ENCODE measurements at regions not wholly inside any gene's neighbourhood (a gene's known extent, or its start where the extent isn't known, plus 50 kb on each side); places are given as distances from the start of the nearest gene placed in this dataset.

GRCh38 chr7:25326501-25327156 lies 98.3 kb upstream of the NPVF start:
- no peaks in the 10 kb centered on the region for H3K27me3 ChIP-seq
- H3K4me3 ChIP-seq = no peak overlapping the region
- WGBS, 2 donors = 67 to 75% methylated on average over 19 of the region's 19 CpGs
- TF ChIP-seq CTCF (IDR thresholded peaks at IDR 0.05) (no peak), POLR2A (IDR thresholded peaks at IDR 0.05) (no peak)
- no peaks in the 10 kb centered on the region for H3K9me3 ChIP-seq
- no peak for DNase-seq
- H3K4me1 ChIP-seq = no peaks in the 10 kb centered on the region
- H3K36me3 ChIP-seq (ENCODE audit: low read depth, missing control alignments) = no peaks in the 10 kb centered on the region
- no peak overlapping the region for H3K27ac ChIP-seq
- intact Hi-C loops (cut with DNase I; ENCODE audit: low total_unique reads) = no loop called here

- H3K36me3 ChIP-seq (ENCODE audit: low read depth, missing control alignments) = no peaks in the 10 kb centered on the region
Measured at GRCh38 chr7:25329815-25330214, 101.5 kb upstream of the NPVF start.

GRCh38 chr7:25333296-25333928 lies 105.1 kb upstream of the NPVF start:
- H3K4me1 ChIP-seq = no peaks in the 10 kb centered on the region
- H3K4me3 ChIP-seq = no peak overlapping the region
- H3K27ac ChIP-seq = no peak overlapping the region
- H3K36me3 ChIP-seq (ENCODE audit: low read depth, missing control alignments) = no peaks in the 10 kb centered on the region
- no peaks in the 10 kb centered on the region for H3K27me3 ChIP-seq
- 83 to 93% methylated on average over 6 of the region's 6 CpGs for WGBS, 2 donors
- no peaks in the 10 kb centered on the region for H3K9me3 ChIP-seq
- TF ChIP-seq CTCF (IDR thresholded peaks at IDR 0.05) (no peak), POLR2A (IDR thresholded peaks at IDR 0.05) (no peak)
- intact Hi-C loops (cut with DNase I; ENCODE audit: low total_unique reads) = no loop called here
- DNase-seq = no peak

More at GRCh38 chr7:25329815-25330214, 101.5 kb upstream of the NPVF start:
- H3K4me3 ChIP-seq = no peak overlapping the region
- intact Hi-C loops (cut with DNase I; ENCODE audit: low total_unique reads) = no loop called here
- H3K4me1 ChIP-seq = no peaks in the 10 kb centered on the region
- no peak for TF ChIP-seq POLR2A (IDR thresholded peaks at IDR 0.05)
- no peak for TF ChIP-seq CTCF (IDR thresholded peaks at IDR 0.05)
- H3K9me3 ChIP-seq = no peaks in the 10 kb centered on the region
- H3K27ac ChIP-seq = no peak overlapping the region
- H3K27me3 ChIP-seq = no peaks in the 10 kb centered on the region
- DNase-seq = no peak
- 88 to 100% methylated on average over 2 of the region's 2 CpGs for WGBS, 2 donors

GRCh38 chr7:25347360-25348066 lies 119.2 kb upstream of the NPVF start:
- H3K4me1 ChIP-seq = no peaks in the 10 kb centered on the region
- H3K27me3 ChIP-seq = no peaks in the 10 kb centered on the region
- TF ChIP-seq CTCF (IDR thresholded peaks at IDR 0.05) = no peak
- no peak for TF ChIP-seq POLR2A (IDR thresholded peaks at IDR 0.05)
- intact Hi-C loops (cut with DNase I; ENCODE audit: low total_unique reads) = no loop called here
- no peak for DNase-seq
- no peaks in the 10 kb centered on the region for H3K36me3 ChIP-seq (ENCODE audit: low read depth, missing control alignments)
- H3K27ac ChIP-seq = no peak overlapping the region
- 85 to 93% methylated on average over 4 of the region's 4 CpGs for WGBS, 2 donors
- no peak overlapping the region for H3K4me3 ChIP-seq
- H3K9me3 ChIP-seq = no peaks in the 10 kb centered on the region

All from testis (tissue), 2 donors.